Left lung (tissue), 4 donors: ENCODE measurements at regions not wholly inside any gene's neighbourhood (a gene's known extent, or its start where the extent isn't known, plus 50 kb on each side); places are given as distances from the start of the nearest gene placed in this dataset.

ENCODE experiments used
- ATAC-seq: fragments of 200-7000 bp; cut with Tn5 transposase; one replicate; pipeline ENCODE4 v1.9.1; 2020; ENCODE audit warnings: moderate library complexity
- DNase-seq, 4 donors: peaks; one replicate each; pipeline ENCODE4 v3.0.0-alpha.2; 2013 to 2020
- H3K27ac ChIP-seq, 2 donors: fragments of 200-600 bp; sonication (generic) in 1 of 2; one replicate each; pipeline versions ENCODE4 v1.5.0 to v1.8.0; 2020 to 2021
- H3K27me3 ChIP-seq, 2 donors: fragments of 200-600 bp; sonication (generic) in 1 of 2; one replicate each; pipeline versions ENCODE4 v1.5.0 to v1.8.0; 2020 to 2021
- H3K36me3 ChIP-seq, 2 donors: fragments of 200-600 bp; sonication (generic) in 1 of 2; one replicate each; pipeline versions ENCODE4 v1.5.0 to v1.8.0; 2020 to 2021
- H3K4me1 ChIP-seq, 2 donors: fragments of 200-600 bp; one replicate each; pipeline ENCODE4 v1.8.0; 2021
- H3K4me3 ChIP-seq, 2 donors: fragments of 200-600 bp; sonication (generic) in 1 of 2; one replicate each; pipeline versions ENCODE4 v1.5.0 to v1.8.0; 2020 to 2021; ENCODE audit warnings: mild to moderate bottlenecking in 1 of 2
- H3K9me3 ChIP-seq, 2 donors: fragments of 200-600 bp; sonication (generic) in 1 of 2; one replicate each; pipeline versions ENCODE4 v1.5.0 to v1.8.0; 2020 to 2021
- intact Hi-C, 2 donors: fragments of 100-400 bp; cut with DNase I; formaldehyde crosslinking; loops; one replicate each; pipeline versions ENCODE4 v1.11.2 to v1.14.2; 2022
- TF ChIP-seq, protein P1 (sequence below), 2 donors: fragments of 200-600 bp; sonication (generic) in 1 of 2; IDR thresholded peaks; one replicate each; pipeline versions ENCODE4 v1.5.0 to v1.8.0; 2021; ENCODE audit warnings: antibody characterized with exemption in 2 of 2
- donor health status: DM: no; HTN: yes; CAD: no.
- donor health status: DM: no; HTN: no; CAD: no.

DNA sequence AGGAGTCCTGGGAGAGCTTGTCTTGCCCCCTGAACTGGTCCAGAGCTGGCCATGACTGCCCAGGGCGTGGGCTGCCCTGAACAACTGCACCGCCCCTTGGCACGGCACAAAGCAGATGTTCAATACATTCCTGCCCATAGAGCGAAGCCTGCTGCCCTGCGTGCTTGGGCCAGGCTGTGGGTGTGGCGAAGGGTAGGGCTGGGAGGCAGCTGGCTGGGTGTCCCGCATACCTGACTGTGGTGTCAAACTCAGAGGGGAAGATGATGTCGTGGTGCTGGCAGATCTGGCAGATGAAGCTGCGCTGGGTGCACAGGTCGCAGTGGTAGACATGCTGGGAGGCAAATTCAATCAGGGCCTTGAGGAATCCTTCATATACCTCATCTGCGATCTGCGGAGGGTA, 124.2 kb upstream of the SMURF2 start:
- Histone ChIP-seq H3K27me3 (no peaks in the 10 kb centered on the region), H3K27ac (no peak overlapping the region), H3K4me1 (peaks cover 4 to 21% of the 10 kb centered on the region in 2 donors), H3K4me3 (no peak overlapping the region), H3K36me3 (peaks cover 0 to 77% of the 10 kb centered on the region in 2 donors), H3K9me3 (no peaks in the 10 kb centered on the region)
- no peak for DNase-seq
- ATAC-seq: no peak
- TF ChIP-seq, protein P1, sequence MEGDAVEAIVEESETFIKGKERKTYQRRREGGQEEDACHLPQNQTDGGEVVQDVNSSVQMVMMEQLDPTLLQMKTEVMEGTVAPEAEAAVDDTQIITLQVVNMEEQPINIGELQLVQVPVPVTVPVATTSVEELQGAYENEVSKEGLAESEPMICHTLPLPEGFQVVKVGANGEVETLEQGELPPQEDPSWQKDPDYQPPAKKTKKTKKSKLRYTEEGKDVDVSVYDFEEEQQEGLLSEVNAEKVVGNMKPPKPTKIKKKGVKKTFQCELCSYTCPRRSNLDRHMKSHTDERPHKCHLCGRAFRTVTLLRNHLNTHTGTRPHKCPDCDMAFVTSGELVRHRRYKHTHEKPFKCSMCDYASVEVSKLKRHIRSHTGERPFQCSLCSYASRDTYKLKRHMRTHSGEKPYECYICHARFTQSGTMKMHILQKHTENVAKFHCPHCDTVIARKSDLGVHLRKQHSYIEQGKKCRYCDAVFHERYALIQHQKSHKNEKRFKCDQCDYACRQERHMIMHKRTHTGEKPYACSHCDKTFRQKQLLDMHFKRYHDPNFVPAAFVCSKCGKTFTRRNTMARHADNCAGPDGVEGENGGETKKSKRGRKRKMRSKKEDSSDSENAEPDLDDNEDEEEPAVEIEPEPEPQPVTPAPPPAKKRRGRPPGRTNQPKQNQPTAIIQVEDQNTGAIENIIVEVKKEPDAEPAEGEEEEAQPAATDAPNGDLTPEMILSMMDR (IDR thresholded peaks at IDR 0.05): no peak
- intact Hi-C loops: no loop called here

DNA sequence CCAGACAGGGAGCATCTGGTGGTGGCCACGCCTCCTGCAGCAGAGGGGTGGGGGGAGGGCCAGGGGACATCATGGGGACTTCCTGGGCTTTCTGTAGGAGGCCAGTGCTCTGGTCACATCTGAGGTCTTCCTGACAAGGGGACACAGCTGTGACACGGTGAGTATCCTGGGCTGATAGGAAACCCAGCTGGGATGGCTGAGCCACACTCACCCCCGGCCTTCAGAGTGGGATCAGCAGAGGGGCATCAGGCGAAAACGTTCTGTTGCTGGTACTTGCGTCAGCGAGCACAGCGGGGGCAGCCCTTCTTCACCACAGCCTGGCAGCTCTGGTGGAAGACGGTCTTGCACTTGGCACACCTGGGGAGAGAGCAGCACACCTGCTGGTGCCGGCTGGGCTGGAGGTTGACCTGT, 122.9 kb upstream of the SMURF2 start:
- no peak for DNase-seq
- Histone ChIP-seq H3K4me3 (no peak overlapping the region), H3K27ac (no peak overlapping the region), H3K4me1 (peaks cover 16 to 34% of the 10 kb centered on the region in 2 donors), H3K36me3 (peaks cover 0 to 64% of the 10 kb centered on the region in 2 donors), H3K27me3 (peaks cover 0 to 11% of the 10 kb centered on the region in 2 donors), H3K9me3 (no peaks in the 10 kb centered on the region)
- no peak for ATAC-seq
- TF ChIP-seq, protein P1 (IDR thresholded peaks at IDR 0.05): no peak
- intact Hi-C loops: no loop called here

DNA sequence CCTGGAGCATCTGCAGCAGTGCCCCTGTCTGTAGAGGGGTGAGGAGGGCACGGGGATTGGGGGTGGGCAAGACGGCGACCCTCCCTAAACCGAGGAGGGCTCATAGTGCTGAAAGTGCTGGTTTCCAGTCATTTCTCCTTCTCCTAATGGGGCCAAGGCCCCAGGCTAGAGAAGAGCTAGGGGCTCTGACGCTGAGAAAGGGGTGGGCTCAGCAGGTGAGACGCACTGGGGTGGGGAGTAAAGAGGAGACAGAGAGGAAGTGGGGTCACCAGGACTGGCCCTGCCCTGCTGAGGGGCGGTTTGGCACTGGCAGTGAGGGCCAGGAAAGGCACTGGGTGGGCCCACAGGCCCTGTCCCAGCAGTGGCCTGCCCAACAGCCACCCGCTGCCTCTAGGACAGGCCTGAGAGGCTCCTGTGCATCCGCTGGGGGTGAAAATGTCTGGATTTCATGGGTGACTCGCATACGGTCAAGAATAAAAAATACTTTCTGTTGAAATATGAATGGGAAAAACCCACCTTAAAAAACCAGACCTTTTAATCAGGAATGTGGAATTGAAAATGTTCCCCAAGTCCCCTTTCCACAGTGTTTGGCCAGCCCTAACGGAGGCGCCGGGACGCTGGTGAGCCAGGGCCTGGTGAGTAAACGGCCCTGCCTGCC, 122.4 kb upstream of the SMURF2 start:
- intact Hi-C loops: no loop called here
- Histone ChIP-seq H3K27ac (no peak overlapping the region), H3K9me3 (no peaks in the 10 kb centered on the region), H3K4me3 (no peak overlapping the region), H3K36me3 (peaks cover 0 to 64% of the 10 kb centered on the region in 2 donors), H3K27me3 (peaks cover 0 to 17% of the 10 kb centered on the region in 2 donors), H3K4me1 (peaks cover 20 to 39% of the 10 kb centered on the region in 2 donors)
- TF ChIP-seq, protein P1 (IDR thresholded peaks at IDR 0.05): no peak
- ATAC-seq: no peak
- DNase-seq: no peak

DNA sequence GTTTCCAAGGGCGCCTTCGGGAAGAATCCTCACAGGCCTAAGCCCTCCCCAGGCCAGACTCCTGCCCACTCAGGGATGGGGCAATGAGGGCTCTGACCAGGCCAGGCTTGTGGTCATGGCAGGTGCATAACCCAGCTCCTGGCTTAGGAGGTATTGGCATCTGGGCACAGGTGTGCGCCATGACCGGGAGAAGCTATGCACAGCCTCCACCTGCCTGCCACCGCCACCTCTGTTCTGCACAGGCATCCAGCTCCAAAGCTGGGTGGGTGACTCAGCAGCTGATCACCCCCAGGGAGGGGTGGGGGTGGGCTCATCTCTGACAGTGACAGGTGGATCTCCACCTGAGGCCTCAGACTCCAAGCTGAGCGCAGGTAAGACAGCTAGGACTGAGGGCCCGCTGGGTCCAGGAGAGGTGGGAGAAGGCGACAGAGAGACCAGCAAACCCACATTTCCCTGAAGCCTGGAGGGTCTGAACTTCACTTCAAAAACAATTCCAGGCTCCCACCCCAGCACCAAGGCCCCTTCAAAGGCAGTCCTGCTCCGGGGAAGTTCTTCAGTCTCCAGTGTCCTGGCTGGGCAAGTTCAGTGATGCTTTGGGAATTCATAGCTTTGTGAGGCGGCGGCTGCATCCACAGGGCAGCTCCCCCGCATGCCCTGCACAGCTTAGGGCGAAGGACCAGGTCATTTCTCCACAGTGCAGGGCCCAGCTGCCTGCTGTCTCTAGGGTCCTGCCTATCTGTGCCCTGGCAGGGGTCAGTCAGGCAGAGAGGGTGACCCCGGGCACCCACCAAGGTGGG, 121.6 kb upstream of the SMURF2 start:
- Histone ChIP-seq H3K4me1 (peaks cover 24 to 46% of the 10 kb centered on the region in 2 donors), H3K36me3 (peaks cover 0 to 60% of the 10 kb centered on the region in 2 donors)
- intact Hi-C loops: no loop called here

More for the DNA sequence above, 121.6 kb upstream of the SMURF2 start:
- TF ChIP-seq, protein P1 (IDR thresholded peaks at IDR 0.05): no peak
- Histone ChIP-seq H3K9me3 (no peaks in the 10 kb centered on the region), H3K4me3 (no peak overlapping the region), H3K27me3 (peaks cover 0 to 24% of the 10 kb centered on the region in 2 donors), H3K27ac (peak overlapping the region in 1 of 2 donors; percentile 48)
- DNase-seq (no peak), ATAC-seq (no peak)
